SK-N-SH (cell line): ENCODE measurements at regions not wholly inside any gene's neighbourhood (a gene's known extent, or its start where the extent isn't known, plus 50 kb on each side); places are given as distances from the start of the nearest gene placed in this dataset.

Source experiments
- CTCF ChIA-PET: fragments of 300-600, 350-600 bp; formaldehyde crosslinking; extraction: SDS; loops from one replicate; lab custom pipeline; 2021; lab: Yijun Ruan, JAX
- POLR2A ChIA-PET: fragments of 350-600 bp; sonication (Branson Sonifier 250); formaldehyde crosslinking; extraction: SDS; loops from one replicate; lab custom pipeline; 2020; ENCODE audit warnings: antibody characterized with exemption, inconsistent platforms; lab: Yijun Ruan, JAX
- DNase-seq: peaks from one replicate; pipeline ENCODE4 v3.0.0; 2012
- H2AFZ ChIP-seq: fragments of 200-600 bp; sonication (generic); 2 replicates; pipeline ENCODE4 v1.8.1; 2016; ENCODE audit warnings: antibody characterized with exemption, mild to moderate bottlenecking, low read depth
- H3F3A ChIP-seq: fragments of 200-600 bp; sonication (generic); replicated peaks from 2 replicates; pipeline ENCODE3; 2016; ENCODE audit warnings: antibody characterized with exemption, mild to moderate bottlenecking; ENCODE audit not compliant: insufficient read depth
- H3K27ac ChIP-seq, 2 experiments: fragments of 200-500 bp in 1 of 2; fragments of 200-600 bp in 1 of 2; sonication (Bioruptor generic) in 1 of 2; sonication (generic), shearing (Covaris generic) in 1 of 2; 2 replicates each; pipeline versions ENCODE4 v1.5.1 to v1.6.1; 2014 to 2016; ENCODE audit warnings: low read depth in 2 of 2, inconsistent platforms in 1 of 2, low read length in 1 of 2, mild to moderate bottlenecking in 1 of 2, mixed read lengths in 1 of 2
- H3K27me3 ChIP-seq: fragments of 200-600 bp; sonication (generic), shearing (Covaris generic); 2 replicates; pipeline ENCODE4 v1.6.1; 2016; ENCODE audit warnings: mixed run types; ENCODE audit not compliant: insufficient read depth
- H3K36me3 ChIP-seq, 2 experiments: fragments of 200-500 bp in 1 of 2; fragments of 200-600 bp in 1 of 2; sonication (Bioruptor generic) in 1 of 2; sonication (generic) in 1 of 2; replicated peaks in 1 of 2; 2 replicates each; pipeline versions ENCODE3 to v1.5.1; 2014 to 2016; ENCODE audit warnings: low read length in 1 of 2, mild to moderate bottlenecking in 1 of 2; ENCODE audit not compliant: insufficient read depth in 2 of 2, control insufficient read depth in 1 of 2
- H3K4me1 ChIP-seq, 2 experiments: fragments of 200-500 bp in 1 of 2; fragments of 200-600 bp in 1 of 2; sonication (Bioruptor generic) in 1 of 2; sonication (generic), shearing (Covaris generic) in 1 of 2; 2 replicates each; pipeline versions ENCODE4 v1.5.1 to v1.6.1; 2014 to 2016; ENCODE audit warnings: low read depth in 1 of 2, low read length in 1 of 2, mixed run types in 1 of 2; ENCODE audit not compliant: insufficient read depth in 2 of 2, control insufficient read depth in 1 of 2
- H3K4me2 ChIP-seq: fragments of 200-600 bp; sonication (generic), shearing (Covaris generic); 2 replicates; pipeline ENCODE4 v1.6.1; 2017; ENCODE audit warnings: mixed run types
- H3K4me3 ChIP-seq, 2 experiments: fragments of 200-500 bp in 1 of 2; fragments of 200-600 bp in 1 of 2; sonication (Bioruptor generic) in 1 of 2; sonication (generic), shearing (Covaris generic) in 1 of 2; 2 replicates each; pipeline versions ENCODE4 v1.5.1 to v1.8.1; 2014 to 2016; ENCODE audit warnings: low read depth in 2 of 2, inconsistent platforms in 1 of 2, low read length in 1 of 2, mild to moderate bottlenecking in 1 of 2, mixed read lengths in 1 of 2, moderate library complexity in 1 of 2
- H3K79me2 ChIP-seq: fragments of 200-600 bp; sonication (generic); 2 replicates; pipeline ENCODE4 v1.8.1; 2017; ENCODE audit warnings: mild to moderate bottlenecking; ENCODE audit not compliant: insufficient read depth
- H3K9ac ChIP-seq: fragments of 200-600 bp; sonication (generic); 2 replicates; pipeline ENCODE4 v1.6.1; 2017; ENCODE audit warnings: mixed run types
- H3K9me2 ChIP-seq: fragments of 200-600 bp; sonication (generic); 2 replicates; pipeline ENCODE4 v1.6.1; 2017; ENCODE audit warnings: mixed run types
- H3K9me3 ChIP-seq: fragments of 200-600 bp; sonication (generic); 2 replicates; pipeline ENCODE4 v1.6.1; 2017; ENCODE audit warnings: mixed run types, mild to moderate bottlenecking, moderate library complexity
- H4K20me1 ChIP-seq: fragments of 200-600 bp; sonication (generic); 2 replicates; pipeline ENCODE4 v1.6.1; 2017; ENCODE audit warnings: mild to moderate bottlenecking, mixed run types; ENCODE audit not compliant: insufficient read depth
- CHD2 ChIP-seq: fragments of 150-350 bp; IDR thresholded peaks from 2 replicates; pipeline ENCODE4 v1.6.1; 2018; ENCODE audit warnings: low read length; ENCODE audit not compliant: partially characterized antibody
- FOXM1 ChIP-seq: IDR thresholded peaks from 2 replicates; pipeline ENCODE4 v1.4.0; 2012; ENCODE audit warnings: low read depth, mild to moderate bottlenecking
- GATA2 ChIP-seq: sonication (generic); formaldehyde crosslinking; IDR thresholded peaks from 2 replicates; pipeline ENCODE4 v1.5.0; 2020; ENCODE audit warnings: mild to moderate bottlenecking, missing genetic modification reagents
- JUND ChIP-seq: IDR thresholded peaks from 2 replicates; pipeline ENCODE4 v1.4.0; 2012
- MEF2A ChIP-seq: IDR thresholded peaks from 2 replicates; pipeline ENCODE4 v1.4.0; 2012; ENCODE audit warnings: low read depth, borderline replicate concordance
- MXI1 ChIP-seq: IDR thresholded peaks from 2 replicates; pipeline ENCODE4 v1.6.1; 2012; ENCODE audit warnings: mild to moderate bottlenecking, low read depth, low read length, improper control_type of control experiment
- NRF1 ChIP-seq: IDR thresholded peaks from 2 replicates; pipeline ENCODE4 v1.6.1; 2012; ENCODE audit warnings: low read depth, mild to moderate bottlenecking, low read length
- RCOR1 ChIP-seq: fragments of 150-350 bp; IDR thresholded peaks from 2 replicates; pipeline ENCODE4 v1.6.1; 2017; ENCODE audit warnings: antibody characterized with exemption, low read length
- TEAD4 ChIP-seq: IDR thresholded peaks from 2 replicates; pipeline ENCODE4 v1.4.0; 2012; ENCODE audit warnings: mild to moderate bottlenecking, borderline replicate concordance; ENCODE audit not compliant: insufficient read depth
- WGBS: methylation state at CpG from one replicate; pipeline ENCODE4 v1.1.6; 2017; ENCODE audit warnings: low lambda C conversion rate; 5-methylcytosine and 5-hydroxymethylcytosine counted together
- TF ChIP-seq, protein P1 (sequence below): IDR thresholded peaks from 2 replicates; pipeline ENCODE4 v1.4.0; 2012; ENCODE audit warnings: low read depth, borderline replicate concordance
- TF ChIP-seq, protein P2 (sequence below): IDR thresholded peaks from 2 replicates; pipeline ENCODE4; 2012
- TF ChIP-seq, protein P3 (sequence below): IDR thresholded peaks from 2 replicates; pipeline ENCODE4 v1.4.0; 2012; ENCODE audit warnings: low read depth, borderline replicate concordance
- TF ChIP-seq, protein P4 (sequence below): fragments of 150-350 bp; IDR thresholded peaks from 2 replicates; pipeline ENCODE4 v1.6.1; 2017; ENCODE audit warnings: antibody characterized with exemption, low read length, low read depth, borderline replicate concordance
- TF ChIP-seq, protein P5 (sequence below): fragments of 150-350 bp; IDR thresholded peaks from 2 replicates; pipeline ENCODE4 v1.6.1; 2016; ENCODE audit warnings: mild to moderate bottlenecking, low read depth, low read length

DNA sequence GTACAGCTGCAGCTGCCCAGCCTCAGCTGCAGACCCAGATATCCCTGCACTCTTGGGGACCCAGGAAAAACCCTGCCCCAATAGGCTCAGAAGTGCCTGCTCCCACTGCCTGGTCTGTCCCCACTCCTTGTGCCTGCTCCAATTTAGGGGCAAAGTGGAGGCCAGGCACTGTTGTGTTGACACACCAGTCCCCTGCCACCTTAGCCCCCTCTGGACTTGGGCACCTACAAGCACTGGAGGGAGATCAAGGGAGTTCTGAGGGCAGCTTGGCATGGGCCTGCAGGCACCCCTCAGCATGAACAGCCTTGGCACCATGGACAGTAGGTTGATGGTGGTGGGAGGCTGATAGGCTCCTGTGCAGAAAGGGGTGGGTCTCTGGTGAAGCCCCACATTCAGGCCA lies 2020.8 kb upstream of the ADGRL3 start:
- Histone ChIP-seq H2AFZ (no peak overlapping the region), H4K20me1 (no peaks in the 10 kb centered on the region), H3K4me1 (no peaks in the 10 kb centered on the region), H3F3A (no peaks in the 10 kb centered on the region), H3K9me2 (no peaks in the 10 kb centered on the region), H3K36me3 (peaks cover 0 to 4% of the 10 kb centered on the region in 2 experiments), H3K4me3 (no peak overlapping the region), H3K9ac (no peak overlapping the region), H3K27me3 (no peaks in the 10 kb centered on the region), H3K9me3 (no peaks in the 10 kb centered on the region; the same call in 1 of the 2 replicates), H3K4me2 (no peak overlapping the region), H3K27ac (no peak overlapping the region)
- ChIA-PET CTCF (interaction anchor here (1.1 kb wide), 1 partner anchor 16 kb away, joined by 3 read pairs; no protein-coding TSS in a partner anchor), POLR2A (no interaction called here)
- TF ChIP-seq, protein P1, sequence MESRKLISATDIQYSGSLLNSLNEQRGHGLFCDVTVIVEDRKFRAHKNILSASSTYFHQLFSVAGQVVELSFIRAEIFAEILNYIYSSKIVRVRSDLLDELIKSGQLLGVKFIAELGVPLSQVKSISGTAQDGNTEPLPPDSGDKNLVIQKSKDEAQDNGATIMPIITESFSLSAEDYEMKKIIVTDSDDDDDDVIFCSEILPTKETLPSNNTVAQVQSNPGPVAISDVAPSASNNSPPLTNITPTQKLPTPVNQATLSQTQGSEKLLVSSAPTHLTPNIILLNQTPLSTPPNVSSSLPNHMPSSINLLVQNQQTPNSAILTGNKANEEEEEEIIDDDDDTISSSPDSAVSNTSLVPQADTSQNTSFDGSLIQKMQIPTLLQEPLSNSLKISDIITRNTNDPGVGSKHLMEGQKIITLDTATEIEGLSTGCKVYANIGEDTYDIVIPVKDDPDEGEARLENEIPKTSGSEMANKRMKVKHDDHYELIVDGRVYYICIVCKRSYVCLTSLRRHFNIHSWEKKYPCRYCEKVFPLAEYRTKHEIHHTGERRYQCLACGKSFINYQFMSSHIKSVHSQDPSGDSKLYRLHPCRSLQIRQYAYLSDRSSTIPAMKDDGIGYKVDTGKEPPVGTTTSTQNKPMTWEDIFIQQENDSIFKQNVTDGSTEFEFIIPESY = no peak
- TF ChIP-seq MXI1 (no peak), FOXM1 (no peak)
- TF ChIP-seq, protein P2, sequence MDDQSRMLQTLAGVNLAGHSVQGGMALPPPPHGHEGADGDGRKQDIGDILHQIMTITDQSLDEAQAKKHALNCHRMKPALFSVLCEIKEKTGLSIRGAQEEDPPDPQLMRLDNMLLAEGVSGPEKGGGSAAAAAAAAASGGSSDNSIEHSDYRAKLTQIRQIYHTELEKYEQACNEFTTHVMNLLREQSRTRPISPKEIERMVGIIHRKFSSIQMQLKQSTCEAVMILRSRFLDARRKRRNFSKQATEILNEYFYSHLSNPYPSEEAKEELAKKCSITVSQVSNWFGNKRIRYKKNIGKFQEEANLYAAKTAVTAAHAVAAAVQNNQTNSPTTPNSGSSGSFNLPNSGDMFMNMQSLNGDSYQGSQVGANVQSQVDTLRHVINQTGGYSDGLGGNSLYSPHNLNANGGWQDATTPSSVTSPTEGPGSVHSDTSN = no peak
- TF ChIP-seq, all 33 proteins: peak for 0
- H3K79me2 ChIP-seq = no peaks in the 10 kb centered on the region
- no peak for DNase-seq

DNA sequence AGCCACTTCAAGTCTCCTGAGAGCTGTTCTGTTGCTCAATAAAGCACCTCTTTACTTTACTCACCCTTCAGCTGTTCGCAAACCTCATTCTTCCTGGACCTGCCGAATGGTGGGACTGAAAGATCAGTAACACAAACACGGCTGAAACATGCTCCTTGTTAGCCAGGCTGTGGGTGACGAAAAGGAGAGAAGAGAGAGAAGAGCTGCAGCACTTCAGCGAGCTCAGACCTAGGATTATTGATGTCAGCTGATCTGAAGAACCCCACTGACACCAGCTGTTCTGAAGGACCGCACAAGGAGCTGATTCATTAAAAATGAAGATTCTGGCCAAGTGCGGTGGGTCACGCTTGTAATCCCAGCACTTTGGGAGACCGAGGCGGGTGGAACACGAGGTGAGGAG lies 2020.0 kb upstream of the ADGRL3 start:
- no peak overlapping the region for H3K27ac ChIP-seq
- POLR2A ChIA-PET = no interaction called here

More for the DNA sequence above, 2020.0 kb upstream of the ADGRL3 start:
- Histone ChIP-seq H3K36me3 (peaks cover 0 to 4% of the 10 kb centered on the region in 2 experiments), H2AFZ (no peak overlapping the region), H3K9me3 (no peaks in the 10 kb centered on the region; the same call in 1 of the 2 replicates), H3K9me2 (no peaks in the 10 kb centered on the region), H3K4me2 (no peak overlapping the region), H3K27me3 (no peaks in the 10 kb centered on the region), H3K79me2 (no peaks in the 10 kb centered on the region), H3K4me3 (no peak overlapping the region), H3F3A (no peaks in the 10 kb centered on the region), H3K4me1 (no peaks in the 10 kb centered on the region), H3K9ac (no peak overlapping the region), H4K20me1 (no peaks in the 10 kb centered on the region)
- TF ChIP-seq TEAD4 = no peak
- TF ChIP-seq, protein P3, sequence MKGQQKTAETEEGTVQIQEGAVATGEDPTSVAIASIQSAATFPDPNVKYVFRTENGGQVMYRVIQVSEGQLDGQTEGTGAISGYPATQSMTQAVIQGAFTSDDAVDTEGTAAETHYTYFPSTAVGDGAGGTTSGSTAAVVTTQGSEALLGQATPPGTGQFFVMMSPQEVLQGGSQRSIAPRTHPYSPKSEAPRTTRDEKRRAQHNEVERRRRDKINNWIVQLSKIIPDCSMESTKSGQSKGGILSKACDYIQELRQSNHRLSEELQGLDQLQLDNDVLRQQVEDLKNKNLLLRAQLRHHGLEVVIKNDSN = no peak
- no peak for TF ChIP-seq MEF2A
- no peak for TF ChIP-seq CHD2
- TF ChIP-seq, protein P4, sequence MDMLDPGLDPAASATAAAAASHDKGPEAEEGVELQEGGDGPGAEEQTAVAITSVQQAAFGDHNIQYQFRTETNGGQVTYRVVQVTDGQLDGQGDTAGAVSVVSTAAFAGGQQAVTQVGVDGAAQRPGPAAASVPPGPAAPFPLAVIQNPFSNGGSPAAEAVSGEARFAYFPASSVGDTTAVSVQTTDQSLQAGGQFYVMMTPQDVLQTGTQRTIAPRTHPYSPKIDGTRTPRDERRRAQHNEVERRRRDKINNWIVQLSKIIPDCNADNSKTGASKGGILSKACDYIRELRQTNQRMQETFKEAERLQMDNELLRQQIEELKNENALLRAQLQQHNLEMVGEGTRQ = no peak
- no peak for TF ChIP-seq MXI1
- no peak for TF ChIP-seq FOXM1
- no peak for TF ChIP-seq JUND
- TF ChIP-seq RCOR1 = no peak
- TF ChIP-seq, protein P5, sequence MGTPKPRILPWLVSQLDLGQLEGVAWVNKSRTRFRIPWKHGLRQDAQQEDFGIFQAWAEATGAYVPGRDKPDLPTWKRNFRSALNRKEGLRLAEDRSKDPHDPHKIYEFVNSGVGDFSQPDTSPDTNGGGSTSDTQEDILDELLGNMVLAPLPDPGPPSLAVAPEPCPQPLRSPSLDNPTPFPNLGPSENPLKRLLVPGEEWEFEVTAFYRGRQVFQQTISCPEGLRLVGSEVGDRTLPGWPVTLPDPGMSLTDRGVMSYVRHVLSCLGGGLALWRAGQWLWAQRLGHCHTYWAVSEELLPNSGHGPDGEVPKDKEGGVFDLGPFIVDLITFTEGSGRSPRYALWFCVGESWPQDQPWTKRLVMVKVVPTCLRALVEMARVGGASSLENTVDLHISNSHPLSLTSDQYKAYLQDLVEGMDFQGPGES = no peak
- no peak for TF ChIP-seq GATA2 (CRISPR knock-in tag)
- TF ChIP-seq NRF1 = no peak
- no peak for DNase-seq
- CTCF ChIA-PET = no interaction called here
- WGBS = 36% methylated on average over 11 of the region's 11 CpGs
